Left cardiac atrium (tissue), 4 donors: ENCODE measurements at regions not wholly inside any gene's neighbourhood (a gene's known extent, or its start where the extent isn't known, plus 50 kb on each side); places are given as distances from the start of the nearest gene placed in this dataset.
"Not testable (repeated sequence)": the region's sequence is repeated elsewhere in the genome, so short reads cannot be mapped to it uniquely, and the experiment has no call there.

ENCODE experiments used
- ATAC-seq, 2 donors: fragments of 200-7000 bp; cut with Tn5 transposase; one replicate each; pipeline ENCODE4 v1.9.1; 2020; ENCODE audit warnings: mild to moderate bottlenecking in 2 of 2, moderate library complexity in 2 of 2
- DNase-seq: peaks from one replicate; pipeline ENCODE4 v3.0.0-alpha.2; 2020
- intact Hi-C, 2 donors: fragments of 100-400 bp; cut with DNase I; formaldehyde crosslinking; loops; one replicate each; pipeline versions ENCODE4 v1.14.1 to v1.15.1; 2022 to 2023
- donor health status: DM: no; HTN: yes; CAD: no.
- donor health status: DM: no; HTN: yes; CAD: no; lungs with severe emphysema.
- donor health status: DM: yes; HTN: yes; CAD: no.
- donor health status: Dilated cardiomyopathy.

- peak; percentile 12 for DNase-seq
- intact Hi-C loops: loop anchor here in 1 of 2 donors (5.0 kb wide), 1 partner anchor 239 kb away; the partner anchor contains the start of gene GOSR1
- no peak for ATAC-seq
Observed at GRCh38 chr17:30716461-30717290, 107.8 kb downstream of the CRLF3 start.

- intact Hi-C loops: loop anchor here in 1 of 2 donors (5.0 kb wide), 1 partner anchor 238 kb away; the partner anchor contains the start of gene GOSR1
- DNase-seq (peak; percentile 19), ATAC-seq (peak in 1 of 2 donors; percentile 35)
Observed at GRCh38 chr17:30714825-30715622, 109.5 kb downstream of the CRLF3 start.

GRCh38 chr17:30713805-30714204, 110.7 kb downstream of the CRLF3 start:
- DNase-seq: peak; percentile 0
- ATAC-seq, intact Hi-C loops: not testable (repeated sequence)

DNA sequence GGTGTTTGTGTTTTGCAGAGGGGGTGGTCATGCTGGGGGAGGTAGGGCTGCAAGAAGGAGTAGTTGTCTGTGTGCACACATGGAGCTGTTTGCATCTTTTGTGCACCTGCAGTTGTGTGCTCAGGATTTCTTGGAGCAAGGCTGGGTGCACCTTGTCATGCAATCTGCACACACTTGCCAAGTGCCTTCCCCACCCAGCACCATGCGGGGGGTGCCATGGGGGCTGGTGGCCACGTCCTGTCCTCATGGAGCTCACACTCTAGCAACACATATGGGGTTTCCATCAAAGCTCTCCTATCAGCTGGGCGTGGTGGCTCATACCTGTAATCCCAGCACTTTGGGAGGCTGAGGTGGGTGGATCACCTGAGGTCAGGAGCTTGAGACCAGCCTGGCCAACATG, 111.6 kb downstream of the CRLF3 start:
- ATAC-seq, intact Hi-C loops, DNase-seq: not testable (repeated sequence)

DNA sequence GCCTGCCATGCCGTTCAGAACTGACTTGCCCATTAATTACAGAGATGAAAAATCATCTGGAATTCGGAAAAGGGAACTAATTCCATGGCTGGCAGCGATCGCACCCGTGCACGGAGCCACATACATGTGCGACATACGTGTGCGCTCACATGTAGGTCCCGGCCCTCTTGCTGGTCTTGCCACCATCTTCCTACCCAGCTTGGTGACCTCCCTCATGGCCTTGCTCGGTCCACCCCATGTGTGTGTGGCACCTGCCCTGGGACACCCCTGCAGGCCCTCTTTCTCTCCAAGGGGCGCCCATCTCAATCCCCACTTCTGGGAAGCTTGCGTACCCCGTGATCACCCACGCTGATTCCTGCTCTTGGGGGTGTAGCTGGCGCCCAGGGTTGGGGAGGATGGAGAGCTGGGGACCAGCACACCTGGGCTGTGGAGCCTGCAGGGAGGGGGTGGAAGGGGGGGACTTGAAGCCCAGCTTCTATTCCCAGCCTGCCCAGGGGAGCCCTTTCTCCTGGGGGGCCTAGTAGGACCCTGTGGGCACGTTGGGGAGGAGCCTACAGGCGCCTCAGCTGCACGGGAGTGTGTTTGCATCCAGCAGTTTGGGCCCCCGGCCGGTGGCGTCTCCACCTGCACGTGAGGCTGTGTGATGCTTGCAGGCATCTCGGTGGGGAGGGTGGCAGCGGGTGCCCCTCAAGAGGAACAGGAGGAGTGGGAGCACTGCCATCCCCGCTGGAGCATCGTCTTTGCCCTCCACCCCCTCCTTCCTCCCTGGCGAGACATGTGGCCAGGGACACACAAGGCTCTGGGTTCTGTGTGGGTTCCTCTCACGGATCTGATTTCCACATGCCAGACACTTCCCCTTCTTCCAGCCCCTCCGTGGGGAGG, 112.6 kb downstream of the CRLF3 start:
- peak; percentile 8 for DNase-seq
- ATAC-seq, intact Hi-C loops: not testable (repeated sequence)

DNA sequence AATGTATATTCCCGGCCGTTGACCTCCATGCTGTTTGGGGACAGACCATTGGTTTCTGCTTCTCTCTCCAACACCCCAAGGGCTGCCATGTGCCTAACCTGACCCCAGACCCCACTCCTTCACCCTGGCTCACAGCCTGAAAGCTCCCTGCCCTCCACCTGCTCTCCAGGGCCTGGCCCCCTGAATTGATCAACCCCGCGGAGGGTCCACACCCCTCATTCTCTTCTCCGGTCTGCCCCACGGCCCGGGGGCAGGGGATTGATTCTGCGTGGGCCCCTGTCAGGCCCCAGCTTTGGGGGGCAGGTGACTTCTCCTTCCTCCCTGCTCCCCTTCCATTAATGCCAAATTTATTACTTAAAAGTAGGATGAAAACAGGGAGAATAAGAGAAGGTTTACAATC, 113.3 kb downstream of the CRLF3 start:
- DNase-seq: peak; percentile 16
- ATAC-seq, intact Hi-C loops: not testable (repeated sequence)

DNA sequence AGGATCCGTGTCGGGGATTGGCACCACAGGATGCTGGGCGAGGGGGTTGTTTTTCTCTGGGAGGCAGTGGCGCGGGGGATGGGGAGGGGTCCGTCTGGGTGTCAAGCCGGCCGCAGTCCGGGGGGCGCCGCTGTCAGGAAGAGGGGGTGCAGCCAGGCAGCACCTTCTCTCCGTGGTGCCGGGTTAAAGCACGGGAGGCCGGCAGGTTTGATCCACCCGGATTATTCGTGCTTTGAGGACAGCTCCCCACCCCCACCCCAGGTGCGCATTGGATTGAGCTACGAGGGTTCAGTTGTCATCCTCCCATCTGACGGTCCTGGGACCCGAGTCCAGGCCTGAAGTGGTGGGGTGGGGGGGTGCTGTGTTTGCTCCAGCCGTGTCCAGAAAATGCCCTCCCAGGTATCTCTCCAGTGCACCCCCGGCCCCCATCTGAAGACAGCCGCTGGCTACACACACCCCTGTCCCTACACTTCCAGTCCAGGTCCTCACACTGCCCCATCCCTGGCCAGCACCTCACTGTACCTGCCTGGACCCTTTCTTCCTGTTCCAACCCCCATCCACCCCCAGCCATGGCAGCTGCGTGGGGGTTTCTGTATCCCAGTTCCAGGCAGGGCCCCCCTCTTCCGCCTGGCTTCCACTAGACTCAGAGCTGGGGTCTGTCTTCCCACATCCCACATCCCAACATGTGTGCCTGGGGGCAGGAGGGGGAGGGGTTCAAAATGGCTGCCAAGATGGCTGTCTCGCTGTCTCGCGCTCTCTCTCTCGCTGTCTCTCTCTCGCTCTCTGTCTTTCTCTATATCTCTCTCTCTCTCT, 114.0 kb downstream of the CRLF3 start:
- DNase-seq: peak; percentile 14
- ATAC-seq: not testable (repeated sequence)

GRCh38 chr17:30709561-30710275, 114.8 kb downstream of the CRLF3 start:
- intact Hi-C loops: not testable (repeated sequence)
- DNase-seq: peak; percentile 37

More for the DNA sequence above, 114.0 kb downstream of the CRLF3 start:
- intact Hi-C loops: not testable (repeated sequence)

DNA sequence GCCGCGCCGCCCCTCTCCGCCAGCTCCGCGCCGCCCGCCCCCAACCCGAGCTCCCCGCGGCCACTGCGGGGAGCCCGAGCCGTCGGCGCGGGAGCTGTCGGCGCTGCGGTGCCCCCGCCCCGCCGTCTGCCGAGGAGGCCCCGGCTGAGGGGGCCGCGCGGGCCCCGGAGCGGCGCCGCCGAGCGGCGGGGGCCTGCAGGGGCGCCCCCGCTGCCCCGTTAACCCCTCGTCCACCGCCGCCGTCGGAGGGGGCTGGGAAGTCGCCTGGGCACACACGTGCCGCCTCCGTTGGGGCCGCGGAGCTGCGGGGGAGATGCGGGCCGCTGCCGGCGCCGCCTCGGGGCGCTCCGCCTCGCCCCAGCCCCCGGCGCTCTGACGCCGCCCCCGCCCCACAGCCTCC, 115.4 kb downstream of the CRLF3 start:
- intact Hi-C loops, DNase-seq, ATAC-seq: not testable (repeated sequence)

More at GRCh38 chr17:30709561-30710275, 114.8 kb downstream of the CRLF3 start:
- ATAC-seq: not testable (repeated sequence)

DNA sequence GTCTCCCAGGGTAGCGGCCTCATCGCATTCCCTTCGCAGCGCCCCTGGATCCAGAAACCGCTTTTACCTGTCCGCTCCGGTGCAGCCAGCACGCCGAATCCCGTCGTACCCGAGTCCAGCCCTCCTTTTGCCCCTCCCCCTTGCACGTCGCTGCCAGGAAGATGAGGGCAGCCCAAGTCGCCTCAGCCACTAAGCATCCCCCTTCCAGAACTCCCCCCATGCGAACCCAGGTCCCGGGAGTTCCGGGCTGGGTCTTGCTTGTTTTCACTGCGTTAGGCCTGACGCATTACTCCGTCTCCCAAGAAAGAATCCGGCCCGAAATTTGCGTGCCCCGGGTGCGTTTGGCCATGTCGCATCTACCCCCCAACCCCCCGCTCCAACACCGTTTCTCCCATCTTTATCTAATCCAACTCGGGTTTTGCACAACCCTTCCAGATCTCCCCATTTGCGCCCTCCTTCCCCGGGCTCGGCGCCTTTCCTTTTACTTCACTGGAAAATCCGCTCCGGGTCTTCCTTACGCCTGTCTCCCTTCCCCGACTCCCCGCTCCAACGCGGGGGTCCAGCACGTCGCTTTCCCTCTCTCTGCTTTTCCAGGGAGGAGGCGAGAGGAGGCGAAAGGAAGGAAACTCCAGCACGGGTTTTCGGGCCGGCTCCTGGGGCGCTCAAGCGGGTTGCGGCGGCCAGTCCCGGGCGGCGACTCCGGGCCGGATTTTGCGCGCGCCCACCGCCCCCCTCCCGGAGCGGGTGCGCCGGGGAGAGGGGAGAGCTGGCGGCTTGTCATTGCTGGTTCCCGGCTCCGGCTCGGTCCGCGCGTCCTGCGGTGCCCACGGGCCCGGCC, 116.0 kb downstream of the CRLF3 start:
- peak; percentile 81 to 87 for ATAC-seq
- intact Hi-C loops: not testable (repeated sequence)
- DNase-seq: peak; percentile 89

DNA sequence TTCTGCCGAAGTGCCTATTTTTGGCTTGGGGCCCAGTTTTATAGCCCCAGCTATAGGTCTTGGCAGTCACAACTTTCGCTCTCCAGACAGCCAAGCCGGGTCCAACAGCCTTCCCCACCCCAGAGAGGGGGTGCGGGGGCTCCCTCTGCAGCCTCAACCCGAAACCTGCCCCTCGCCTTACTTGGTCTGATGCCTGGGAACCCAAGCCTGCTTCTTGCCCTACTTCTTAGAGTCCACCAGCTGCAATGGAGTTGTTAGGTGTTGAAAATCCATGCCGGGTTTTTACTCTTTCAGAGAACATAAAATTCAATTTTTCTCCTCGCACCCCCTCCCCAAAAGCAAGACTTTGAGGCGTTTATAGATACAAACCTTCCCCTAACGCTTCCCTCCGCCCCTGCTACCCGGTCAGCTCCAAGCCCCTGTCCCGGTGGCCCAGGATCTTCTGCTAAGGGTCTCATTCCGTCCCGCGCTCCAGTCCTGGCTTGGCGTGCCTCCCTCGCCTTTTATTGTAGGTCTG, 116.7 kb downstream of the CRLF3 start:
- peak in 1 of 2 donors; percentile 29 for ATAC-seq
- DNase-seq, intact Hi-C loops: not testable (repeated sequence)

- ATAC-seq, intact Hi-C loops, DNase-seq: not testable (repeated sequence)
Observed at GRCh38 chr17:30706461-30707335, 117.8 kb downstream of the CRLF3 start.

DNA sequence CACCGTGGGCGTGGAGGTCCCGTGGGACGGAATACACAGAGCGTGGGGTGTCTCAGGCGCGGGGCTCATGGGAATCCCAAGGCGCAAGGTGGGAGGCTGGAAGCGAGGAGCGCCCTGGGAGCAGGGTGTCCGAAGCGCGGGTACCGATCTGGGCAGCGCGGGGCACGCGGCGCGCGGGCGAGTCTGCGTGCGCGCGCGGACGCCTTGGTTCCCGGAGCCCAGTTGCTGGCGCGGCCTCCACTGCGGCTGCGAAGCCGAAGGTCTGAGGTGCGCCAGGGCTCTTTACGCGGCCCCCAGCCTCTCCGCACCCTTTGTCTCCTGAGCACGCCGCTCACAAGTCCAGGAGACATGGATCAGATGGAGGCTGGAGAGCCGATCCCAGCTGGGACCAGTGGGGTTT, 118.5 kb downstream of the CRLF3 start:
- ATAC-seq, intact Hi-C loops, DNase-seq: not testable (repeated sequence)

DNA sequence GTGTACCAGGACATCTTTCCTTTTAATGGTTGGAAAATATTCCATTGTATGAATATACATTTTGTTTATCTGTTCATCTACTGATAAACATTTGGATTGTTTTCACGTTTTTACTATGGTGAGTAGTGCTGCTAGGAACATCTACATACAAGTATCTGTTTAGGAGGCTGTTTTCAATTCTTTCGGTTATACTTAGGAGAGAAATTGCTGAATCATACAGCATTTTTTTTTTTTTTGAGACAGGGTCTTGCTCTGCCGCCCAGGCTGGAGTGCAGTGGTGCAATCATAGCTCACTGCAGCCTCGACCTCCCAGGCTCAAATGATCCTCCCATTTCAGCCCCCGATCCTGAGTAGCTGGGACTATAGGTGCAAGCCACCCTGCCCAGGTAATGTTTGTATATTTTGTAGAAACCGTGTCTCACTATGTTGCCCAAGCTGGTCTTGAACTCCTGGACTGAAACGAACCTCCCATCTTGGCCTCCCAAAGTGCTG, 122.9 kb downstream of the CRLF3 start:
- DNase-seq: no peak
- intact Hi-C loops: no loop called here
- no peak for ATAC-seq

DNA sequence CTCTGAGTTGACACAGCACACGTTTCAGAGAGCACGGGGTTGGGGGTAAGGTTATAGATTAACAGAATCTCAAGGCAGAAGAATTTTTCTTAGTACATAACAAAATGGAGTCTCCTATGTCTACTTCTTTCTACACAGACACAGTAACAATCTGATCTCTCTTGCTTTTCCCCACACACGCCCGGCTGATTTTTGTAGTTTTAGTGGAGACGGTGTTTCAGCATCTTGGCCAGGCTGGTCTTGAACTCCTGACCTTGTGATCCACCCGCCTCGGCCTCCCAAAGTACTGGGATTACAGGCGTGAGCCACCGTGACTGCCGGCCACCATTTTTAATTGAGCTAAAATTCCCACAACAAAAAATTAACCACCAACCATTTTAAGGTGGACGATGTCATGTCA, 123.7 kb downstream of the CRLF3 start:
- intact Hi-C loops, ATAC-seq, DNase-seq: not testable (repeated sequence)
